K562 (cell line): ENCODE measurements at regions not wholly inside any gene's neighbourhood (a gene's known extent, or its start where the extent isn't known, plus 50 kb on each side); places are given as distances from the start of the nearest gene placed in this dataset.

Source experiments
- ATAC-seq: fragments of 200-7000 bp; cut with Tn5 transposase; 3 replicates; pipeline ENCODE4 v1.9.1; 2020; ENCODE audit warnings: moderate library complexity
- BruUV-seq: library from RNA; stranded (reverse); fragments of 400-500 nt; replicated peaks from 2 replicates; lab custom pipeline; 2021; lab: Mats Ljungman, UMichigan
- CTCF ChIA-PET: fragments of 300-600 bp; formaldehyde crosslinking; extraction: SDS; loops from one replicate; lab custom pipeline; 2021; ENCODE audit warnings: low intra/inter-chr PET ratio; lab: Yijun Ruan, JAX
- POLR2A ChIA-PET: fragments of 300-600, 350-650 bp; sonication (Branson Sonifier 250); formaldehyde crosslinking; extraction: SDS; loops from one replicate; lab custom pipeline; 2021; ENCODE audit warnings: antibody characterized with exemption, inconsistent platforms; lab: Yijun Ruan, JAX
- DNase-seq, 4 experiments: peaks; one replicate each; pipeline versions ENCODE4 v3.0.0 to v3.0.0-alpha.2; 2011 to 2018; ENCODE audit warnings: low spot score in 3 of 4, mixed read lengths in 3 of 4; ENCODE audit errors: extremely low read depth in 1 of 4
- FAIRE-seq: peaks from 2 replicates; lab custom pipeline; 2011; peaks lifted over from hg19 to GRCh38; lab: Jason Lieb, UNC
- H2AFZ ChIP-seq: 2 replicates; pipeline ENCODE4 v1.6.0; 2011; ENCODE audit warnings: low read depth, low read length, control low read depth, inconsistent platforms
- H3K27ac ChIP-seq: fragments of 200-600 bp; 3 replicates; pipeline ENCODE4 v1.8.0; 2011; ENCODE audit warnings: low read depth, mild to moderate bottlenecking, control low read depth, inconsistent platforms, low read length, moderate library complexity, mixed read lengths; ENCODE audit errors: extremely low read depth
- H3K27me3 ChIP-seq, 2 experiments: fragments of 300-600 bp in 1 of 2; 2 replicates in 1 of 2; 3 replicates in 1 of 2; pipeline versions ENCODE4 v1.6.0 to v1.8.0; 2011; ENCODE audit warnings: inconsistent platforms in 2 of 2, low read length in 2 of 2, mild to moderate bottlenecking in 1 of 2, mixed read lengths in 1 of 2, moderate library complexity in 1 of 2; ENCODE audit not compliant: control insufficient read depth in 2 of 2, insufficient read depth in 2 of 2
- H3K36me3 ChIP-seq: fragments of 300-600 bp; 3 replicates; pipeline ENCODE4 v1.8.0; 2011; ENCODE audit warnings: mild to moderate bottlenecking, low read length, inconsistent platforms; ENCODE audit not compliant: control insufficient read depth, insufficient read depth
- H3K4me1 ChIP-seq, 2 experiments: fragments of 200-600 bp in 1 of 2; replicated peaks in 1 of 2; 2 replicates in 1 of 2; 3 replicates in 1 of 2; pipeline versions ENCODE4 v1.5.1 to v1.8.0; 2011; ENCODE audit warnings: inconsistent platforms in 2 of 2, low read length in 2 of 2, mild to moderate bottlenecking in 1 of 2, mixed read lengths in 1 of 2, moderate library complexity in 1 of 2; ENCODE audit not compliant: control insufficient read depth in 2 of 2, insufficient read depth in 2 of 2
- H3K4me2 ChIP-seq: 2 replicates; pipeline ENCODE4 v1.6.1; 2011; ENCODE audit warnings: low read length, control low read depth, inconsistent platforms, mixed read lengths; ENCODE audit not compliant: insufficient read depth
- H3K4me3 ChIP-seq: fragments of 200-600 bp; sonication (generic), shearing (Covaris generic); 2 replicates; pipeline ENCODE4 v1.5.1; 2016; ENCODE audit warnings: control low read depth, inconsistent platforms
- H3K79me2 ChIP-seq: fragments of 200-600 bp; 3 replicates; pipeline ENCODE4 v1.8.0; 2011; ENCODE audit warnings: low read length, inconsistent platforms; ENCODE audit not compliant: control insufficient read depth, insufficient read depth
- H3K9ac ChIP-seq, 2 experiments: 2 replicates each; pipeline versions ENCODE4 v1.6.0 to v1.6.1; 2011; ENCODE audit warnings: low read depth in 2 of 2, low read length in 2 of 2, control low read depth in 1 of 2, inconsistent platforms in 1 of 2, mild to moderate bottlenecking in 1 of 2, mixed read lengths in 1 of 2; ENCODE audit not compliant: insufficient read depth in 1 of 2
- H3K9me1 ChIP-seq: one replicate; pipeline ENCODE4 v1.6.0; 2011; ENCODE audit warnings: inconsistent platforms, mild to moderate bottlenecking, low read length, moderate library complexity; ENCODE audit not compliant: control insufficient read depth, insufficient read depth
- H3K9me3 ChIP-seq: replicated peaks from 2 replicates; pipeline ENCODE4 v1.5.1; 2011; ENCODE audit warnings: low read depth, low read length, inconsistent platforms; ENCODE audit not compliant: control insufficient read depth, insufficient read depth
- H4K20me1 ChIP-seq: replicated peaks from 2 replicates; pipeline ENCODE4 v1.6.1; 2011; ENCODE audit warnings: low read length, inconsistent platforms, mixed read lengths; ENCODE audit not compliant: control insufficient read depth, insufficient read depth
- CBX3 ChIP-seq, 2 experiments: IDR thresholded peaks; 1 replicate in 1 of 2; 2 replicates in 1 of 2; pipeline ENCODE4 v1.6.1; 2012; ENCODE audit warnings: inconsistent platforms in 2 of 2, low read length in 2 of 2, borderline replicate concordance in 1 of 2, control low read depth in 1 of 2
- CEBPB ChIP-seq: fragments of 450-650 bp; IDR thresholded peaks from 2 replicates; pipeline ENCODE4 v1.6.1; 2016; ENCODE audit warnings: missing genetic modification characterization, missing compliant biosample characterization
- E4F1 ChIP-seq: fragments of 250-450 bp; sonication (Bioruptor Pico); IDR thresholded peaks from 2 replicates; pipeline ENCODE4 v1.5.0; 2021; ENCODE audit warnings: mild to moderate bottlenecking, borderline replicate concordance
- GTF2A2 ChIP-seq: IDR thresholded peaks from 2 replicates; pipeline ENCODE4 v1.6.1; 2016; ENCODE audit warnings: mild to moderate bottlenecking, missing genetic modification characterization, missing compliant biosample characterization
- HSF4 ChIP-seq: fragments of 250-450 bp; sonication (Bioruptor Pico); IDR thresholded peaks from 2 replicates; pipeline ENCODE4 v2.1.2; 2022; ENCODE audit warnings: mild to moderate bottlenecking, moderate library complexity, borderline replicate concordance
- KDM5B ChIP-seq: fragments of 200-600 bp; sonication (generic); IDR thresholded peaks from 2 replicates; pipeline ENCODE4 v1.6.1; 2012; ENCODE audit warnings: low read depth, mild to moderate bottlenecking, moderate library complexity, low read length, control low read depth, inconsistent platforms; ENCODE audit not compliant: insufficient replicate concordance
- NRF1 ChIP-seq, 2 experiments: fragments of 450-650 bp; IDR thresholded peaks in 1 of 2; conservative IDR thresholded peaks in 1 of 2; 2 replicates each; pipeline ENCODE4 v1.6.1; 2014; ENCODE audit warnings: mild to moderate bottlenecking in 2 of 2
- PHB ChIP-seq: fragments of 250-450 bp; sonication (Bioruptor Pico); IDR thresholded peaks from 2 replicates; pipeline ENCODE4 v1.5.0; 2021
- RNF219 ChIP-seq: fragments of 250-450 bp; sonication (Bioruptor Pico); IDR thresholded peaks from 2 replicates; pipeline ENCODE4 v1.5.0; 2022; ENCODE audit warnings: mild to moderate bottlenecking
- SIN3A ChIP-seq, 2 experiments: fragments of 150-350 bp in 1 of 2; IDR thresholded peaks; 2 replicates each; pipeline ENCODE4 v1.6.1; 2011 to 2016; ENCODE audit warnings: borderline replicate concordance in 2 of 2, low read depth in 2 of 2, low read length in 2 of 2, mild to moderate bottlenecking in 2 of 2, moderate library complexity in 2 of 2; ENCODE audit not compliant: control insufficient read depth in 1 of 2
- TCF7L2 ChIP-seq: fragments of 150-350 bp; IDR thresholded peaks from 2 replicates; pipeline ENCODE4 v1.6.1; 2016; ENCODE audit warnings: low read depth, mild to moderate bottlenecking, low read length, moderate library complexity
- U2AF1 ChIP-seq: fragments of 200-400 bp; formaldehyde crosslinking; optimal IDR thresholded peaks from 2 replicates; pipeline ENCODE3; 2017; ENCODE audit warnings: mild to moderate bottlenecking, low read depth, low read length, moderate library complexity
- ZBTB5 ChIP-seq: fragments of 450-650 bp; IDR thresholded peaks from 2 replicates; pipeline ENCODE4 v1.6.1; 2017; ENCODE audit warnings: antibody characterized with exemption
- ZNF740 ChIP-seq, 3 experiments: fragments of 200-800 bp in 1 of 3; sonication (Bioruptor generic) in 1 of 3; sonication (generic) in 1 of 3; formaldehyde crosslinking in 1 of 3; IDR thresholded peaks; 2 replicates each; pipeline versions ENCODE4 v1.6.1 to v1.8.0; 2016 to 2022; ENCODE audit warnings: mild to moderate bottlenecking in 2 of 3, missing compliant biosample characterization in 2 of 3, missing genetic modification characterization in 2 of 3, missing genetic modification reagents in 1 of 3
- WGBS: fragments of 100-300 bp; shearing (Covaris generic); methylation state at CpG from one replicate; pipeline ENCODE4 v1.1.6; 2016; ENCODE audit warnings: low coverage, mixed read lengths; ENCODE audit not compliant: insufficient coverage; ENCODE audit errors: missing lambda C conversion rate; 5-methylcytosine and 5-hydroxymethylcytosine counted together
- in situ Hi-C: fragments of 300-500 bp; cut with MboI; formaldehyde crosslinking; loops from 4 replicates; pipeline ENCODE4 v1.15.0; 2018; ENCODE audit warnings: inconsistent platforms, mixed read lengths
- intact Hi-C: fragments of 100-400 bp; cut with micrococcal nuclease; formaldehyde crosslinking; loops from 2 replicates; pipeline ENCODE4 v1.14.2; 2022

GRCh38 chr10:105506262-105506661, 865.2 kb downstream of the SORCS3 start:
- intact Hi-C loops (no loop called here), in situ Hi-C loops (no loop called here)
- no peak for FAIRE-seq
- H3K4me1 ChIP-seq = no peaks in the 10 kb centered on the region
- TF ChIP-seq GTF2A2 (tag) = no peak
- no peak for TF ChIP-seq E4F1 (CRISPR knock-in tag)
- no peak for TF ChIP-seq ZNF740 (CRISPR knock-in tag; IDR thresholded peaks at IDR 0.05)
- no peak for TF ChIP-seq ZNF740 (tag; IDR thresholded peaks at IDR 0.05)
- no peak for TF ChIP-seq RNF219
- TF ChIP-seq PHB (CRISPR knock-in tag) = no peak
- no peak for TF ChIP-seq KDM5B
- no peak for TF ChIP-seq NRF1 (conservative IDR thresholded peaks at IDR 0.05 in 1 of 2, IDR thresholded peaks at IDR 0.05 in 1 of 2)
- TF ChIP-seq SIN3A (IDR thresholded peaks at IDR 0.05; ENCODE audit: borderline replicate concordance in 2 of 2, control insufficient read depth in 1 of 2, low read depth in 2 of 2, low read length in 2 of 2) = no peak
- TF ChIP-seq ZBTB5 = no peak
- no peak for TF ChIP-seq HSF4 (CRISPR knock-in tag)
- no peak for TF ChIP-seq CBX3 (IDR thresholded peaks at IDR 0.05; ENCODE audit: borderline replicate concordance in 1 of 2, low read length in 2 of 2)
- TF ChIP-seq TCF7L2 = no peak
- TF ChIP-seq CEBPB (tag) = no peak
- TF ChIP-seq U2AF1 = no peak
- no peak overlapping the region for H3K4me2 ChIP-seq
- H2AFZ ChIP-seq = no peak overlapping the region
- no peaks in the 10 kb centered on the region for H3K36me3 ChIP-seq
- no peak for ATAC-seq
- no peaks in the 10 kb centered on the region for H3K27me3 ChIP-seq
- no peaks in the 10 kb centered on the region for H3K79me2 ChIP-seq
- H3K27ac ChIP-seq = no peak overlapping the region
- no peak overlapping the region for H3K4me3 ChIP-seq
- ChIA-PET CTCF (no interaction called here), POLR2A (no interaction called here)
- H3K9ac ChIP-seq = no peak overlapping the region
- DNase-seq = no peak
- WGBS = 0% methylated on average over 5 of the region's 5 CpGs
- H3K9me1 ChIP-seq = no peaks in the 10 kb centered on the region
- no peaks in the 10 kb centered on the region for H3K9me3 ChIP-seq
- BruUV-seq = no TSS peak
- no peaks in the 10 kb centered on the region for H4K20me1 ChIP-seq
